IMR-90 (cell line): ENCODE measurements at regions not wholly inside any gene's neighbourhood (a gene's known extent, or its start where the extent isn't known, plus 50 kb on each side); places are given as distances from the start of the nearest gene placed in this dataset.

ENCODE experiments used
- ATAC-seq: fragments of 200-7000 bp; cut with Tn5 transposase; 2 replicates; pipeline ENCODE4 v1.9.1; 2020; ENCODE audit warnings: low read depth, mild to moderate bottlenecking, moderate library complexity
- BruUV-seq: library from RNA; stranded (reverse); fragments of 400-500 nt; replicated peaks from 2 replicates; lab custom pipeline; 2021; lab: Mats Ljungman, UMichigan
- CTCF ChIA-PET: fragments of 300-600 bp; formaldehyde crosslinking; extraction: SDS; loops from one replicate; lab custom pipeline; 2021; ENCODE audit warnings: antibody characterized with exemption; lab: Yijun Ruan, JAX
- POLR2A ChIA-PET: fragments of 300-600 bp; sonication (Branson Sonifier 250); formaldehyde crosslinking; loops from one replicate; lab custom pipeline; 2022; ENCODE audit warnings: antibody characterized with exemption; ENCODE audit not compliant: unreplicated experiment; lab: Charles Lee
- DNase-seq: peaks from one replicate; pipeline ENCODE4 v3.0.0; 2013
- H2AFZ ChIP-seq: replicated peaks from 2 replicates; pipeline ENCODE3; 2013; ENCODE audit warnings: low read length, mild to moderate bottlenecking; ENCODE audit not compliant: poor library complexity
- H2AK5ac ChIP-seq: 2 replicates; pipeline ENCODE4 v1.6.1; 2013; ENCODE audit warnings: low read depth, low read length, inconsistent platforms
- H2AK9ac ChIP-seq: replicated peaks from 2 replicates; pipeline ENCODE3; 2013; ENCODE audit warnings: mild to moderate bottlenecking, low read depth, low read length, moderate library complexity; ENCODE audit not compliant: poor library complexity
- H2BK120ac ChIP-seq: 2 replicates; pipeline ENCODE4 v1.6.1; 2013; ENCODE audit warnings: low read depth, low read length, inconsistent platforms
- H2BK15ac ChIP-seq: 3 replicates; pipeline ENCODE4 v1.6.1; 2013; ENCODE audit warnings: low read depth, low read length, inconsistent platforms
- H2BK20ac ChIP-seq: 2 replicates; pipeline ENCODE4 v1.6.1; 2013; ENCODE audit warnings: low read depth, mild to moderate bottlenecking, inconsistent platforms, low read length, moderate library complexity
- H2BK5ac ChIP-seq: 2 replicates; pipeline ENCODE4 v1.6.1; 2013; ENCODE audit warnings: mild to moderate bottlenecking, low read depth, low read length, inconsistent platforms; ENCODE audit not compliant: poor library complexity, severe bottlenecking
- H3K14ac ChIP-seq: replicated peaks from 2 replicates; pipeline ENCODE4 v1.6.1; 2013; ENCODE audit warnings: low read depth, low read length, inconsistent platforms
- H3K18ac ChIP-seq: 2 replicates; pipeline ENCODE4 v1.6.1; 2013; ENCODE audit warnings: low read depth, low read length, control low read depth
- H3K23ac ChIP-seq: 2 replicates; pipeline ENCODE4 v1.6.1; 2013; ENCODE audit warnings: low read depth, low read length, inconsistent platforms
- H3K27ac ChIP-seq: 2 replicates; pipeline ENCODE4 v1.5.1; 2013; ENCODE audit warnings: mild to moderate bottlenecking, control low read depth, low read length; ENCODE audit not compliant: insufficient read depth
- H3K27me3 ChIP-seq: 2 replicates; pipeline ENCODE4 v1.6.1; 2013; ENCODE audit warnings: low read length; ENCODE audit not compliant: control insufficient read depth, insufficient read depth
- H3K36me3 ChIP-seq: 2 replicates; pipeline ENCODE4 v1.6.1; 2013; ENCODE audit warnings: low read length, mixed read lengths; ENCODE audit not compliant: control insufficient read depth, insufficient read depth
- H3K4ac ChIP-seq: 2 replicates; pipeline ENCODE4 v1.6.1; 2013; ENCODE audit warnings: low read depth, low read length, inconsistent platforms
- H3K4me1 ChIP-seq: 2 replicates; pipeline ENCODE4 v1.6.1; 2013; ENCODE audit warnings: low read length, mixed read lengths; ENCODE audit not compliant: control insufficient read depth, insufficient read depth
- H3K4me2 ChIP-seq: 2 replicates; pipeline ENCODE4 v1.6.1; 2013; ENCODE audit warnings: low read depth, mild to moderate bottlenecking, control low read depth, low read length, moderate library complexity
- H3K4me3 ChIP-seq: 2 replicates; pipeline ENCODE4 v1.5.1; 2013; ENCODE audit warnings: low read depth, mild to moderate bottlenecking, control low read depth, low read length, moderate library complexity; ENCODE audit not compliant: insufficient read depth
- H3K56ac ChIP-seq: 2 replicates; pipeline ENCODE4 v1.6.1; 2013; ENCODE audit warnings: low read length, inconsistent platforms; ENCODE audit not compliant: insufficient read depth; ENCODE audit errors: extremely low read depth
- H3K79me1 ChIP-seq, 2 experiments: 2 replicates each; pipeline ENCODE4 v1.6.1; 2013; ENCODE audit warnings: low read length in 2 of 2, inconsistent platforms in 1 of 2, low read depth in 1 of 2
- H3K9ac ChIP-seq: 2 replicates; pipeline ENCODE4 v1.6.1; 2013; ENCODE audit warnings: low read depth, low read length, control low read depth
- H3K9me1 ChIP-seq: 2 replicates; pipeline ENCODE4 v1.6.1; 2013; ENCODE audit warnings: low read length, inconsistent platforms; ENCODE audit not compliant: insufficient read depth
- H3K9me3 ChIP-seq: 2 replicates; pipeline ENCODE4 v1.6.1; 2013; ENCODE audit warnings: low read length; ENCODE audit not compliant: control insufficient read depth, insufficient read depth
- H4K20me1 ChIP-seq: 2 replicates; pipeline ENCODE4 v1.6.1; 2013; ENCODE audit warnings: low read length, inconsistent platforms; ENCODE audit not compliant: insufficient read depth
- H4K5ac ChIP-seq: 2 replicates; pipeline ENCODE4 v1.6.1; 2013; ENCODE audit warnings: mild to moderate bottlenecking, low read depth, low read length, control low read depth
- H4K8ac ChIP-seq, 2 experiments: 2 replicates each; pipeline ENCODE4 v1.6.1; 2013; ENCODE audit warnings: low read depth in 2 of 2, low read length in 2 of 2, control low read depth in 1 of 2, inconsistent platforms in 1 of 2
- H4K91ac ChIP-seq: 2 replicates; pipeline ENCODE4 v1.6.1; 2013; ENCODE audit warnings: low read depth, low read length, inconsistent platforms; ENCODE audit not compliant: insufficient read depth
- BHLHE40 ChIP-seq: fragments of 150-350 bp; IDR thresholded peaks from 2 replicates; pipeline ENCODE4 v1.6.1; 2016; ENCODE audit warnings: mild to moderate bottlenecking, low read depth, low read length
- CEBPB ChIP-seq: IDR thresholded peaks from 2 replicates; pipeline ENCODE4 v1.6.1; 2012; ENCODE audit warnings: low read depth, low read length, improper control_type of control experiment
- CHD1 ChIP-seq: IDR thresholded peaks from 2 replicates; pipeline ENCODE4 v1.6.1; 2012; ENCODE audit warnings: low read depth, low read length, improper control_type of control experiment
- ELK1 ChIP-seq: fragments of 150-350 bp; IDR thresholded peaks from 2 replicates; pipeline ENCODE4 v1.6.1; 2016; ENCODE audit warnings: low read depth, mild to moderate bottlenecking, low read length, moderate library complexity, borderline replicate concordance
- FOS ChIP-seq: fragments of 150-350 bp; IDR thresholded peaks from 2 replicates; pipeline ENCODE4 v1.6.1; 2016; ENCODE audit warnings: low read depth, low read length
- MAFK ChIP-seq: IDR thresholded peaks from 2 replicates; pipeline ENCODE4 v1.6.1; 2012; ENCODE audit warnings: low read depth, low read length, improper control_type of control experiment
- MAZ ChIP-seq: IDR thresholded peaks from 2 replicates; pipeline ENCODE4 v1.6.1; 2012; ENCODE audit warnings: low read depth, mild to moderate bottlenecking, low read length, improper control_type of control experiment, moderate library complexity, borderline replicate concordance
- MXI1 ChIP-seq: IDR thresholded peaks from 2 replicates; pipeline ENCODE4 v1.6.1; 2012; ENCODE audit warnings: low read depth, mild to moderate bottlenecking, low read length, moderate library complexity, borderline replicate concordance
- NFE2L2 ChIP-seq: fragments of 150-350 bp; IDR thresholded peaks from 2 replicates; pipeline ENCODE4 v1.6.1; 2016; ENCODE audit warnings: low read depth, mild to moderate bottlenecking, low read length
- POLR2A ChIP-seq: IDR thresholded peaks from 2 replicates; pipeline ENCODE4 v1.6.1; 2012; ENCODE audit warnings: mild to moderate bottlenecking, low read depth, low read length
- RAD21 ChIP-seq: IDR thresholded peaks from 2 replicates; pipeline ENCODE4 v1.6.1; 2012; ENCODE audit warnings: low read length, improper control_type of control experiment
- RCOR1 ChIP-seq: IDR thresholded peaks from 2 replicates; pipeline ENCODE4 v1.6.1; 2012; ENCODE audit warnings: mild to moderate bottlenecking, low read length, improper control_type of control experiment; ENCODE audit not compliant: insufficient replicate concordance
- RFX5 ChIP-seq: IDR thresholded peaks from 2 replicates; pipeline ENCODE4 v1.8.0; 2012; ENCODE audit warnings: low read depth, mild to moderate bottlenecking, low read length, moderate library complexity
- SMC3 ChIP-seq: fragments of 150-350 bp; IDR thresholded peaks from 2 replicates; pipeline ENCODE4 v1.6.1; 2016; ENCODE audit warnings: low read depth, mild to moderate bottlenecking, antibody characterized with exemption, low read length, moderate library complexity
- WGBS, 2 experiments: methylation state at CpG; one replicate each; pipeline versions ENCODE4 v1.1.5 to v1.1.7; 2013; ENCODE audit warnings: missing lambda C conversion rate in 2 of 2; ENCODE audit not compliant: insufficient read length in 1 of 2; ENCODE audit errors: extremely low coverage in 2 of 2; 5-methylcytosine and 5-hydroxymethylcytosine counted together
- dilution Hi-C: fragments of 300-500 bp; cut with HindIII; formaldehyde crosslinking; loops from one replicate; pipeline ENCODE4 v1.14.3; 2018; ENCODE audit warnings: low sequenced_read_pairs; ENCODE audit not compliant: unreplicated experiment
- in situ Hi-C: fragments of 300-500 bp; cut with MboI; formaldehyde crosslinking; loops from 3 replicates; pipeline ENCODE4 v1.14.3; 2019; ENCODE audit warnings: low sequenced_read_pairs, inconsistent platforms, mixed read lengths
- intact Hi-C: fragments of 100-400 bp; cut with micrococcal nuclease; formaldehyde crosslinking; loops from 2 replicates; pipeline ENCODE4 v1.10.0; 2022
- TF ChIP-seq, protein P1 (sequence below): fragments of 150-350 bp; IDR thresholded peaks from 2 replicates; pipeline ENCODE4 v1.6.1; 2017; ENCODE audit warnings: mild to moderate bottlenecking, antibody characterized with exemption, low read length, low read depth
- TF ChIP-seq, protein P2 (sequence below): conservative IDR thresholded peaks from 2 replicates; pipeline ENCODE4 v1.5.1; 2012; ENCODE audit warnings: mild to moderate bottlenecking, low read depth, low read length, improper control_type of control experiment

GRCh38 chr16:64380751-64381150 is 741.1 kb downstream of the CDH11 start:
- H3K79me1 ChIP-seq, result no peaks in the 10 kb centered on the region
- intact Hi-C loops, result no loop called here
- no peak overlapping the region for H2AFZ ChIP-seq
- H2BK15ac ChIP-seq, result no peak overlapping the region
- H2AK9ac ChIP-seq, result no peak overlapping the region
- BruUV-seq, result no TSS peak
- H3K4me3 ChIP-seq, result no peak overlapping the region
- H2BK5ac ChIP-seq, result no peak overlapping the region
- TF ChIP-seq POLR2A (no peak), CHD1 (no peak), ELK1 (no peak), RFX5 (no peak), RCOR1 (no peak), RAD21 (no peak), MAZ (no peak), CEBPB (no peak), FOS (no peak), SMC3 (no peak), NFE2L2 (no peak), MXI1 (no peak), MAFK (no peak), BHLHE40 (no peak)
- TF ChIP-seq, protein P1, sequence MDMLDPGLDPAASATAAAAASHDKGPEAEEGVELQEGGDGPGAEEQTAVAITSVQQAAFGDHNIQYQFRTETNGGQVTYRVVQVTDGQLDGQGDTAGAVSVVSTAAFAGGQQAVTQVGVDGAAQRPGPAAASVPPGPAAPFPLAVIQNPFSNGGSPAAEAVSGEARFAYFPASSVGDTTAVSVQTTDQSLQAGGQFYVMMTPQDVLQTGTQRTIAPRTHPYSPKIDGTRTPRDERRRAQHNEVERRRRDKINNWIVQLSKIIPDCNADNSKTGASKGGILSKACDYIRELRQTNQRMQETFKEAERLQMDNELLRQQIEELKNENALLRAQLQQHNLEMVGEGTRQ, result no peak
- TF ChIP-seq, protein P2, sequence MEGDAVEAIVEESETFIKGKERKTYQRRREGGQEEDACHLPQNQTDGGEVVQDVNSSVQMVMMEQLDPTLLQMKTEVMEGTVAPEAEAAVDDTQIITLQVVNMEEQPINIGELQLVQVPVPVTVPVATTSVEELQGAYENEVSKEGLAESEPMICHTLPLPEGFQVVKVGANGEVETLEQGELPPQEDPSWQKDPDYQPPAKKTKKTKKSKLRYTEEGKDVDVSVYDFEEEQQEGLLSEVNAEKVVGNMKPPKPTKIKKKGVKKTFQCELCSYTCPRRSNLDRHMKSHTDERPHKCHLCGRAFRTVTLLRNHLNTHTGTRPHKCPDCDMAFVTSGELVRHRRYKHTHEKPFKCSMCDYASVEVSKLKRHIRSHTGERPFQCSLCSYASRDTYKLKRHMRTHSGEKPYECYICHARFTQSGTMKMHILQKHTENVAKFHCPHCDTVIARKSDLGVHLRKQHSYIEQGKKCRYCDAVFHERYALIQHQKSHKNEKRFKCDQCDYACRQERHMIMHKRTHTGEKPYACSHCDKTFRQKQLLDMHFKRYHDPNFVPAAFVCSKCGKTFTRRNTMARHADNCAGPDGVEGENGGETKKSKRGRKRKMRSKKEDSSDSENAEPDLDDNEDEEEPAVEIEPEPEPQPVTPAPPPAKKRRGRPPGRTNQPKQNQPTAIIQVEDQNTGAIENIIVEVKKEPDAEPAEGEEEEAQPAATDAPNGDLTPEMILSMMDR, result no peak
- H3K36me3 ChIP-seq, result no peaks in the 10 kb centered on the region
- dilution Hi-C loops, result no loop called here
- no peak overlapping the region for H4K5ac ChIP-seq
- no peak for DNase-seq
- in situ Hi-C loops, result no loop called here
- no peak overlapping the region for H4K91ac ChIP-seq
- H3K4me1 ChIP-seq, result no peaks in the 10 kb centered on the region
- no peaks in the 10 kb centered on the region for H4K20me1 ChIP-seq
- CTCF ChIA-PET, result no interaction called here
- no peak overlapping the region for H2AK5ac ChIP-seq
- H3K9ac ChIP-seq, result no peak overlapping the region
- H3K4me2 ChIP-seq, result no peak overlapping the region
- H2BK20ac ChIP-seq, result no peak overlapping the region
- no peak overlapping the region for H2BK120ac ChIP-seq
- no peak overlapping the region for H4K8ac ChIP-seq
- no peak overlapping the region for H3K27ac ChIP-seq
- H3K27me3 ChIP-seq, result no peaks in the 10 kb centered on the region
- no peak overlapping the region for H3K4ac ChIP-seq
- H3K14ac ChIP-seq, result no peak overlapping the region
- no peaks in the 10 kb centered on the region for H3K9me1 ChIP-seq
- ATAC-seq, result no peak
- no peak overlapping the region for H3K56ac ChIP-seq
- 60% methylated on average over 2 of the region's 3 CpGs; no CpG with 5 or more reads in 1 of the 2 experiments for WGBS, 2 experiments
- H3K9me3 ChIP-seq, result peaks cover 5% of the 10 kb centered on the region
- H3K23ac ChIP-seq, result no peak overlapping the region
- H3K18ac ChIP-seq, result no peak overlapping the region
- POLR2A ChIA-PET, result no interaction called here
